ENCODE measurements at regions not wholly inside any gene's neighbourhood (a gene's known extent, or its start where the extent isn't known, plus 50 kb on each side); places are given as distances from the start of the nearest gene placed in this dataset.

GRCh38 chr12:94873734-94874517, 129.6 kb downstream of the NDUFA12 start:
- Histone ChIP-seq H3K27ac (ENCODE audit: low read depth in 1 of 2, low read length in 1 of 2) (no peak overlapping the region), H3K4me3 (peak overlapping the region; percentile 35), H3K4me1 (ENCODE audit: control insufficient read depth in 5 of 5, insufficient read depth in 5 of 5, low read length in 5 of 5) (peaks cover 0 to 19% (median 6%) of the 10 kb centered on the region in 5 donors), H3K27me3 (ENCODE audit: control insufficient read depth in 3 of 3, insufficient read depth in 3 of 3, low read length in 2 of 3) (peaks cover 0 to 34% (median 9%) of the 10 kb centered on the region in 3 donors), H3K9ac (ENCODE audit: insufficient read depth in 1 of 2, low read length in 2 of 2) (peak overlapping the region in 1 of 2 donors; percentile 53), H3K36me3 (ENCODE audit: control insufficient read depth in 4 of 4, insufficient read depth in 4 of 4, low read length in 4 of 4) (no peaks in the 10 kb centered on the region), H3K9me3 (ENCODE audit: control insufficient read depth in 4 of 4, insufficient read depth in 3 of 4, low read length in 3 of 4) (no peaks in the 10 kb centered on the region)
- WGBS, 2 donors: 4 to 9% methylated on average over 51 to 64 of the region's 64 CpGs
- ATAC-seq (ENCODE audit: insufficient read depth, low FRiP score) (no peak), DNase-seq (peak; percentile 42 to 77 (median 50))
- TF ChIP-seq CTCF (IDR thresholded peaks at IDR 0.05; ENCODE audit: control extremely low read depth, extremely low read depth): no peak

GRCh38 chr12:94872971-94873733, 130.3 kb downstream of the NDUFA12 start:
- H3K9ac ChIP-seq (ENCODE audit: insufficient read depth in 1 of 2, low read length in 2 of 2): no peak overlapping the region
- no peak for TF ChIP-seq CTCF (IDR thresholded peaks at IDR 0.05; ENCODE audit: control extremely low read depth, extremely low read depth)
- no peaks in the 10 kb centered on the region for H3K36me3 ChIP-seq (ENCODE audit: control insufficient read depth in 4 of 4, insufficient read depth in 4 of 4, low read length in 4 of 4)
- H3K9me3 ChIP-seq (ENCODE audit: control insufficient read depth in 4 of 4, insufficient read depth in 3 of 4, low read length in 3 of 4): no peaks in the 10 kb centered on the region
- H3K4me3 ChIP-seq: peak overlapping the region; percentile 35
- ATAC-seq (ENCODE audit: insufficient read depth, low FRiP score) (no peak), DNase-seq (peak in 2 of 3 donors; percentile 28 to 51)
- peaks cover 0 to 34% (median 9%) of the 10 kb centered on the region in 3 donors for H3K27me3 ChIP-seq (ENCODE audit: control insufficient read depth in 3 of 3, insufficient read depth in 3 of 3, low read length in 2 of 3)
- no peak overlapping the region for H3K27ac ChIP-seq (ENCODE audit: low read depth in 1 of 2, low read length in 1 of 2)
- H3K4me1 ChIP-seq (ENCODE audit: control insufficient read depth in 5 of 5, insufficient read depth in 5 of 5, low read length in 5 of 5): peaks cover 0 to 19% (median 6%) of the 10 kb centered on the region in 5 donors
- WGBS, 2 donors: 2% methylated on average over 39 to 80 of the region's 80 CpGs

GRCh38 chr12:94872671-94872970, 130.9 kb downstream of the NDUFA12 start:
- H3K9me3 ChIP-seq (ENCODE audit: control insufficient read depth in 4 of 4, insufficient read depth in 3 of 4, low read length in 3 of 4): no peaks in the 10 kb centered on the region
- no peak for ATAC-seq (ENCODE audit: insufficient read depth, low FRiP score)
- H3K27me3 ChIP-seq (ENCODE audit: control insufficient read depth in 3 of 3, insufficient read depth in 3 of 3, low read length in 2 of 3): peaks cover 0 to 34% (median 9%) of the 10 kb centered on the region in 3 donors
- no peaks in the 10 kb centered on the region for H3K36me3 ChIP-seq (ENCODE audit: control insufficient read depth in 4 of 4, insufficient read depth in 4 of 4, low read length in 4 of 4)
- peak overlapping the region; percentile 35 for H3K4me3 ChIP-seq
- peak in 1 of 3 donors; percentile 58 for DNase-seq
- peaks cover 0 to 19% (median 6%) of the 10 kb centered on the region in 5 donors for H3K4me1 ChIP-seq (ENCODE audit: control insufficient read depth in 5 of 5, insufficient read depth in 5 of 5, low read length in 5 of 5)
- H3K27ac ChIP-seq (ENCODE audit: low read depth in 1 of 2, low read length in 1 of 2): no peak overlapping the region
- no peak for TF ChIP-seq CTCF (IDR thresholded peaks at IDR 0.05; ENCODE audit: control extremely low read depth, extremely low read depth)
- 32 to 33% methylated on average over 8 of the region's 8 CpGs for whole genome bisulfite sequencing, 2 donors
- no peak overlapping the region for H3K9ac ChIP-seq (ENCODE audit: insufficient read depth in 1 of 2, low read length in 2 of 2)

Measured in lung (tissue), 11 donors.